KMS-11 (cell line): ENCODE measurements at regions not wholly inside any gene's neighbourhood (a gene's known extent, or its start where the extent isn't known, plus 50 kb on each side); places are given as distances from the start of the nearest gene placed in this dataset.
"Not testable (repeated sequence)": the region's sequence is repeated elsewhere in the genome, so short reads cannot be mapped to it uniquely, and the experiment has no call there.

Experiments used
- H2AFZ ChIP-seq: fragments of 200-600 bp; sonication (generic); 2 replicates; pipeline ENCODE4 v1.6.1; 2016; ENCODE audit warnings: antibody characterized with exemption, mixed run types, low read depth
- H3K27ac ChIP-seq: fragments of 200-600 bp; sonication (generic); 2 replicates; pipeline ENCODE4 v1.6.1; 2016; ENCODE audit warnings: mild to moderate bottlenecking, mixed run types
- H3K27me3 ChIP-seq: fragments of 200-600 bp; sonication (generic); 2 replicates; pipeline ENCODE4 v1.6.1; 2017; ENCODE audit warnings: mild to moderate bottlenecking, low read depth, mixed run types, moderate library complexity; ENCODE audit not compliant: insufficient read depth
- H3K36me3 ChIP-seq: fragments of 200-600 bp; sonication (generic); 2 replicates; pipeline ENCODE4 v1.6.1; 2017; ENCODE audit warnings: mild to moderate bottlenecking, mixed run types; ENCODE audit not compliant: insufficient read depth
- H3K4me1 ChIP-seq: fragments of 200-600 bp; sonication (generic); 2 replicates; pipeline ENCODE4 v1.6.1; 2016; ENCODE audit warnings: mild to moderate bottlenecking, low read depth, mixed run types; ENCODE audit not compliant: poor library complexity, severe bottlenecking
- H3K4me2 ChIP-seq: fragments of 200-600 bp; sonication (generic); 2 replicates; pipeline ENCODE4 v1.7.0; 2016; ENCODE audit warnings: mild to moderate bottlenecking, mixed run types
- H3K4me3 ChIP-seq: fragments of 200-600 bp; sonication (generic); IDR thresholded peaks from 2 replicates; pipeline ENCODE4 v1.6.1; 2017; ENCODE audit warnings: low read depth, low read length, mixed read lengths; ENCODE audit not compliant: insufficient read depth
- H3K79me2 ChIP-seq: fragments of 200-600 bp; sonication (generic); 2 replicates; pipeline ENCODE4 v1.6.1; 2016; ENCODE audit warnings: low read depth, mixed run types; ENCODE audit not compliant: insufficient read depth
- H3K9ac ChIP-seq: fragments of 200-600 bp; sonication (generic); 2 replicates; pipeline ENCODE4 v1.6.1; 2016; ENCODE audit warnings: mild to moderate bottlenecking, mixed run types
- H4K20me1 ChIP-seq: fragments of 200-600 bp; sonication (generic); 2 replicates; pipeline ENCODE4 v1.6.1; 2016; ENCODE audit warnings: mild to moderate bottlenecking, mixed run types; ENCODE audit not compliant: insufficient read depth
- TF ChIP-seq, protein P1 (sequence below): fragments of 200-600 bp; sonication (generic); conservative IDR thresholded peaks from 2 replicates; pipeline ENCODE4 v1.6.1; 2017; ENCODE audit warnings: low read depth, mild to moderate bottlenecking, antibody characterized with exemption, low read length, moderate library complexity, mixed read lengths

- no peaks in the 10 kb centered on the region for H3K27me3 ChIP-seq
- 0 out of 2 replicates have a peak overlapping the region, but pooled peaks have one; percentile 36 for H3K4me2 ChIP-seq
- H3K27ac ChIP-seq: no peak overlapping the region
- H3K36me3 ChIP-seq: no peaks in the 10 kb centered on the region
- TF ChIP-seq, protein P1, sequence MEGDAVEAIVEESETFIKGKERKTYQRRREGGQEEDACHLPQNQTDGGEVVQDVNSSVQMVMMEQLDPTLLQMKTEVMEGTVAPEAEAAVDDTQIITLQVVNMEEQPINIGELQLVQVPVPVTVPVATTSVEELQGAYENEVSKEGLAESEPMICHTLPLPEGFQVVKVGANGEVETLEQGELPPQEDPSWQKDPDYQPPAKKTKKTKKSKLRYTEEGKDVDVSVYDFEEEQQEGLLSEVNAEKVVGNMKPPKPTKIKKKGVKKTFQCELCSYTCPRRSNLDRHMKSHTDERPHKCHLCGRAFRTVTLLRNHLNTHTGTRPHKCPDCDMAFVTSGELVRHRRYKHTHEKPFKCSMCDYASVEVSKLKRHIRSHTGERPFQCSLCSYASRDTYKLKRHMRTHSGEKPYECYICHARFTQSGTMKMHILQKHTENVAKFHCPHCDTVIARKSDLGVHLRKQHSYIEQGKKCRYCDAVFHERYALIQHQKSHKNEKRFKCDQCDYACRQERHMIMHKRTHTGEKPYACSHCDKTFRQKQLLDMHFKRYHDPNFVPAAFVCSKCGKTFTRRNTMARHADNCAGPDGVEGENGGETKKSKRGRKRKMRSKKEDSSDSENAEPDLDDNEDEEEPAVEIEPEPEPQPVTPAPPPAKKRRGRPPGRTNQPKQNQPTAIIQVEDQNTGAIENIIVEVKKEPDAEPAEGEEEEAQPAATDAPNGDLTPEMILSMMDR: no peak
- no peak overlapping the region; the same call in 1 of the 2 replicates for H2AFZ ChIP-seq
- no peaks in the 10 kb centered on the region for H4K20me1 ChIP-seq
- no peak overlapping the region for H3K9ac ChIP-seq
- no peaks in the 10 kb centered on the region for H3K79me2 ChIP-seq
- no peak overlapping the region for H3K4me3 ChIP-seq
- no peaks in the 10 kb centered on the region for H3K4me1 ChIP-seq
Observed at GRCh38 chr6:1163501-1163900, 148.4 kb upstream of the FOXQ1 start.

- TF ChIP-seq, protein P1: no peak
- Histone ChIP-seq H3K4me1 (no peaks in the 10 kb centered on the region), H2AFZ (peak overlapping the region; percentile 48), H3K36me3 (no peaks in the 10 kb centered on the region), H3K27ac (no peak overlapping the region), H3K27me3 (no peaks in the 10 kb centered on the region), H3K4me2 (peak overlapping the region; percentile 36), H4K20me1 (no peaks in the 10 kb centered on the region), H3K9ac (peak overlapping the region; percentile 1; the same call in 1 of the 2 replicates), H3K4me3 (no peak overlapping the region), H3K79me2 (no peaks in the 10 kb centered on the region)
Observed at GRCh38 chr6:1162367-1163275, 149.3 kb upstream of the FOXQ1 start.

- H3K79me2 ChIP-seq, H3K4me1 ChIP-seq, H3K9ac ChIP-seq, H3K27me3 ChIP-seq, H3K27ac ChIP-seq, H3K4me2 ChIP-seq, H4K20me1 ChIP-seq, H2AFZ ChIP-seq, H3K36me3 ChIP-seq, H3K4me3 ChIP-seq: not testable (repeated sequence)
Observed at GRCh38 chr6:1156411-1156810, 155.5 kb upstream of the FOXQ1 start.

DNA sequence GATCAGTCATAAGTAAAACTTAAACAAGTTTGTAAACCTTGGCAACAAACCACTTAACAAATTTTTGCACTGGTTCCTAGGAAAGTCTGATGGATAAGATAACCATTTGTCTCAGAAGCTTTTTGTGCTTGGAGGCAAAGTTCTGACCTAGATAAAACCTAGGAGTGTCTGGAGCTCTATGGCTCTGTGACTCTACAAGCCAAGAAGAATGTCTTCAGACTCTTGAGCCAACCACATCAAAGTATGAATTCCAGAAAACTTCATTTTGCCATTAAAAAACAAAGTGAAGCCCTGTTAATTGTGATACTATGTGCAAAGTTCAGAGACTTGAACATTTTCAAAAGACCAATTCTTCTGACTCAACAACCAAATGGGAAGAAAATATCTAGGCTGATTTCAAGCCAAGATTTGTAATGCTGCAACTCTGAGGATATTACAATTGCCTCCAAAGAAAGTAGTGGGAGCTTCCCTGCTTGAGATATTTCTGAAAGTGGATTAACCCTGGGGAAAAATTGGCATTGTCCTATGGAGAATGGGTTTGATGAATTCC is 158.1 kb upstream of the FOXQ1 start:
- Histone ChIP-seq H3K9ac (no peak overlapping the region), H2AFZ (no peak overlapping the region), H3K36me3 (no peaks in the 10 kb centered on the region), H3K27me3 (no peaks in the 10 kb centered on the region), H3K27ac (no peak overlapping the region), H3K4me1 (no peaks in the 10 kb centered on the region), H3K4me2 (no peak overlapping the region), H3K4me3 (no peak overlapping the region), H3K79me2 (no peaks in the 10 kb centered on the region), H4K20me1 (no peaks in the 10 kb centered on the region)
- TF ChIP-seq, protein P1: no peak

- H3K4me1 ChIP-seq: no peaks in the 10 kb centered on the region
Observed at GRCh38 chr6:1146500-1146899, 165.4 kb upstream of the FOXQ1 start.

More at GRCh38 chr6:1146500-1146899, 165.4 kb upstream of the FOXQ1 start:
- no peaks in the 10 kb centered on the region for H3K79me2 ChIP-seq
- H3K36me3 ChIP-seq: no peaks in the 10 kb centered on the region
- H3K9ac ChIP-seq: no peak overlapping the region
- no peaks in the 10 kb centered on the region for H3K27me3 ChIP-seq
- no peak overlapping the region for H3K27ac ChIP-seq
- no peak overlapping the region for H3K4me2 ChIP-seq
- no peaks in the 10 kb centered on the region for H4K20me1 ChIP-seq
- no peak overlapping the region for H2AFZ ChIP-seq
- TF ChIP-seq, protein P1: no peak
- H3K4me3 ChIP-seq: no peak overlapping the region
